Medulla oblongata (tissue), 1 donor: ENCODE measurements at regions not wholly inside any gene's neighbourhood (a gene's known extent, or its start where the extent isn't known, plus 50 kb on each side); places are given as distances from the start of the nearest gene placed in this dataset.
"Not testable (repeated sequence)": the region's sequence is repeated elsewhere in the genome, so short reads cannot be mapped to it uniquely, and the experiment has no call there.

Experiments used
- DNase-seq: peaks from one replicate; pipeline ENCODE4 v3.0.0-alpha.2; 2015; ENCODE audit errors: extremely low spot score

GRCh38 chr4:67038228-67038566 lies 507.1 kb downstream of the CENPC start:
- DNase-seq = no peak

- DNase-seq = no peak
These were observed 507.6 kb downstream of the CENPC start for GRCh38 chr4:67037504-67038227.

- DNase-seq = no peak
These were observed 508.5 kb downstream of the CENPC start for GRCh38 chr4:67036791-67037190.

- no peak for DNase-seq
These were observed 509.3 kb downstream of the CENPC start for GRCh38 chr4:67035986-67036385.

- DNase-seq = no peak
These were observed 509.8 kb downstream of the CENPC start for GRCh38 chr4:67035501-67035900.

GRCh38 chr4:67030636-67031035 lies 514.7 kb downstream of the CENPC start:
- DNase-seq = no peak

- no peak for DNase-seq
These were observed 524.9 kb downstream of the CENPC start for GRCh38 chr4:67020438-67020797.

- no peak for DNase-seq
These were observed 525.4 kb downstream of the CENPC start for GRCh38 chr4:67019686-67020437.

- DNase-seq = no peak
These were observed 530.7 kb downstream of the CENPC start for GRCh38 chr4:67014592-67014991.

- DNase-seq = no peak
These were observed 538.5 kb downstream of the CENPC start for GRCh38 chr4:67006791-67007190.

- DNase-seq = no peak
These were observed 553.8 kb downstream of the CENPC start for GRCh38 chr4:66991521-66991920.

GRCh38 chr4:66974665-66975064 lies 570.6 kb downstream of the CENPC start:
- no peak for DNase-seq

- no peak for DNase-seq
These were observed 573.2 kb downstream of the CENPC start for GRCh38 chr4:66972087-66972486.

GRCh38 chr4:66964467-66964866 lies 580.8 kb downstream of the CENPC start:
- DNase-seq = no peak

- DNase-seq = no peak
These were observed 582.2 kb downstream of the CENPC start for GRCh38 chr4:66963084-66963483.

- no peak for DNase-seq
These were observed 586.1 kb downstream of the CENPC start for GRCh38 chr4:66959207-66959606.

- DNase-seq = no peak
These were observed 588.5 kb downstream of the CENPC start for GRCh38 chr4:66956852-66957251.

GRCh38 chr4:66956426-66956825 lies 588.9 kb downstream of the CENPC start:
- no peak for DNase-seq

GRCh38 chr4:66955784-66956183 lies 589.5 kb downstream of the CENPC start:
- no peak for DNase-seq

GRCh38 chr4:66949419-66949818 lies 595.9 kb downstream of the CENPC start:
- DNase-seq = peak; percentile 74

- DNase-seq = peak; percentile 46
These were observed 598.5 kb downstream of the CENPC start for GRCh38 chr4:66946761-66947160.

GRCh38 chr4:66943112-66943511 lies 602.2 kb downstream of the CENPC start:
- peak; percentile 84 for DNase-seq

GRCh38 chr4:66931981-66932380 lies 613.3 kb downstream of the CENPC start:
- DNase-seq = not testable (repeated sequence)

GRCh38 chr4:66930206-66930605 lies 615.1 kb downstream of the CENPC start:
- DNase-seq = no peak
